K562 (cell line): ENCODE measurements at regions not wholly inside any gene's neighbourhood (a gene's known extent, or its start where the extent isn't known, plus 50 kb on each side); places are given as distances from the start of the nearest gene placed in this dataset.

ENCODE experiments used
- ATAC-seq: fragments of 200-7000 bp; cut with Tn5 transposase; 3 replicates; pipeline ENCODE4 v1.9.1; 2020; ENCODE audit warnings: moderate library complexity
- BruUV-seq: library from RNA; stranded (reverse); fragments of 400-500 nt; replicated peaks from 2 replicates; lab custom pipeline; 2021; lab: Mats Ljungman, UMichigan
- CTCF ChIA-PET: fragments of 300-600 bp; formaldehyde crosslinking; extraction: SDS; loops from one replicate; lab custom pipeline; 2021; ENCODE audit warnings: low intra/inter-chr PET ratio; lab: Yijun Ruan, JAX
- POLR2A ChIA-PET: fragments of 300-600, 350-650 bp; sonication (Branson Sonifier 250); formaldehyde crosslinking; extraction: SDS; loops from one replicate; lab custom pipeline; 2021; ENCODE audit warnings: antibody characterized with exemption, inconsistent platforms; lab: Yijun Ruan, JAX
- DNase-seq, 4 experiments: peaks; one replicate each; pipeline versions ENCODE4 v3.0.0 to v3.0.0-alpha.2; 2011 to 2018; ENCODE audit warnings: low spot score in 3 of 4, mixed read lengths in 3 of 4; ENCODE audit errors: extremely low read depth in 1 of 4
- FAIRE-seq: peaks from 2 replicates; lab custom pipeline; 2011; peaks lifted over from hg19 to GRCh38; lab: Jason Lieb, UNC
- H2AFZ ChIP-seq: 2 replicates; pipeline ENCODE4 v1.6.0; 2011; ENCODE audit warnings: low read depth, low read length, control low read depth, inconsistent platforms
- H3K27ac ChIP-seq: fragments of 200-600 bp; 3 replicates; pipeline ENCODE4 v1.8.0; 2011; ENCODE audit warnings: low read depth, mild to moderate bottlenecking, control low read depth, inconsistent platforms, low read length, moderate library complexity, mixed read lengths; ENCODE audit errors: extremely low read depth
- H3K27me3 ChIP-seq, 2 experiments: fragments of 300-600 bp in 1 of 2; 2 replicates in 1 of 2; 3 replicates in 1 of 2; pipeline versions ENCODE4 v1.6.0 to v1.8.0; 2011; ENCODE audit warnings: inconsistent platforms in 2 of 2, low read length in 2 of 2, mild to moderate bottlenecking in 1 of 2, mixed read lengths in 1 of 2, moderate library complexity in 1 of 2; ENCODE audit not compliant: control insufficient read depth in 2 of 2, insufficient read depth in 2 of 2
- H3K36me3 ChIP-seq: fragments of 300-600 bp; 3 replicates; pipeline ENCODE4 v1.8.0; 2011; ENCODE audit warnings: mild to moderate bottlenecking, low read length, inconsistent platforms; ENCODE audit not compliant: control insufficient read depth, insufficient read depth
- H3K4me1 ChIP-seq, 2 experiments: fragments of 200-600 bp in 1 of 2; replicated peaks in 1 of 2; 2 replicates in 1 of 2; 3 replicates in 1 of 2; pipeline versions ENCODE4 v1.5.1 to v1.8.0; 2011; ENCODE audit warnings: inconsistent platforms in 2 of 2, low read length in 2 of 2, mild to moderate bottlenecking in 1 of 2, mixed read lengths in 1 of 2, moderate library complexity in 1 of 2; ENCODE audit not compliant: control insufficient read depth in 2 of 2, insufficient read depth in 2 of 2
- H3K4me2 ChIP-seq: 2 replicates; pipeline ENCODE4 v1.6.1; 2011; ENCODE audit warnings: low read length, control low read depth, inconsistent platforms, mixed read lengths; ENCODE audit not compliant: insufficient read depth
- H3K4me3 ChIP-seq: fragments of 200-600 bp; sonication (generic), shearing (Covaris generic); 2 replicates; pipeline ENCODE4 v1.5.1; 2016; ENCODE audit warnings: control low read depth, inconsistent platforms
- H3K79me2 ChIP-seq: fragments of 200-600 bp; 3 replicates; pipeline ENCODE4 v1.8.0; 2011; ENCODE audit warnings: low read length, inconsistent platforms; ENCODE audit not compliant: control insufficient read depth, insufficient read depth
- H3K9ac ChIP-seq, 2 experiments: 2 replicates each; pipeline versions ENCODE4 v1.6.0 to v1.6.1; 2011; ENCODE audit warnings: low read depth in 2 of 2, low read length in 2 of 2, control low read depth in 1 of 2, inconsistent platforms in 1 of 2, mild to moderate bottlenecking in 1 of 2, mixed read lengths in 1 of 2; ENCODE audit not compliant: insufficient read depth in 1 of 2
- H3K9me1 ChIP-seq: one replicate; pipeline ENCODE4 v1.6.0; 2011; ENCODE audit warnings: inconsistent platforms, mild to moderate bottlenecking, low read length, moderate library complexity; ENCODE audit not compliant: control insufficient read depth, insufficient read depth
- H3K9me3 ChIP-seq: replicated peaks from 2 replicates; pipeline ENCODE4 v1.5.1; 2011; ENCODE audit warnings: low read depth, low read length, inconsistent platforms; ENCODE audit not compliant: control insufficient read depth, insufficient read depth
- H4K20me1 ChIP-seq: replicated peaks from 2 replicates; pipeline ENCODE4 v1.6.1; 2011; ENCODE audit warnings: low read length, inconsistent platforms, mixed read lengths; ENCODE audit not compliant: control insufficient read depth, insufficient read depth
- JUND ChIP-seq, 2 experiments: IDR thresholded peaks; 2 replicates in 1 of 2; 3 replicates in 1 of 2; pipeline ENCODE4 v1.6.1; 2011; ENCODE audit warnings: borderline replicate concordance in 2 of 2, low read depth in 2 of 2, low read length in 2 of 2, improper control_type of control experiment in 1 of 2, missing biosample characterization in 1 of 2, missing genetic modification characterization in 1 of 2, missing genetic modification reagents in 1 of 2
- TFE3 ChIP-seq: fragments of 450-650 bp; formaldehyde crosslinking; IDR thresholded peaks from 2 replicates; pipeline ENCODE4 v1.4.0; 2020; ENCODE audit warnings: mild to moderate bottlenecking, mixed read lengths
- WGBS: fragments of 100-300 bp; shearing (Covaris generic); methylation state at CpG from one replicate; pipeline ENCODE4 v1.1.6; 2016; ENCODE audit warnings: low coverage, mixed read lengths; ENCODE audit not compliant: insufficient coverage; ENCODE audit errors: missing lambda C conversion rate; 5-methylcytosine and 5-hydroxymethylcytosine counted together
- in situ Hi-C: fragments of 300-500 bp; cut with MboI; formaldehyde crosslinking; loops from 4 replicates; pipeline ENCODE4 v1.15.0; 2018; ENCODE audit warnings: inconsistent platforms, mixed read lengths
- intact Hi-C: fragments of 100-400 bp; cut with micrococcal nuclease; formaldehyde crosslinking; loops from 2 replicates; pipeline ENCODE4 v1.14.2; 2022

GRCh38 chr2:53467467-53468180, 300.0 kb upstream of the CHAC2 start:
- no TSS peak for BruUV-seq
- no peak overlapping the region for H3K4me3 ChIP-seq
- H3K4me1 ChIP-seq, result no peaks in the 10 kb centered on the region
- H2AFZ ChIP-seq, result no peak overlapping the region
- intact Hi-C loops (no loop called here), in situ Hi-C loops (no loop called here)
- H3K27ac ChIP-seq, result no peak overlapping the region
- H3K27me3 ChIP-seq, result no peaks in the 10 kb centered on the region
- DNase-seq (no peak), ATAC-seq (no peak), FAIRE-seq (no peak)
- no peaks in the 10 kb centered on the region for H3K36me3 ChIP-seq
- H3K9me3 ChIP-seq, result no peaks in the 10 kb centered on the region
- ChIA-PET CTCF (no interaction called here), POLR2A (interaction anchor here (0.6 kb wide), 1 partner anchor 417 kb away, joined by 3 read pairs; no protein-coding TSS in a partner anchor)
- no peaks in the 10 kb centered on the region for H4K20me1 ChIP-seq
- no peak overlapping the region for H3K4me2 ChIP-seq
- H3K9me1 ChIP-seq, result no peaks in the 10 kb centered on the region
- H3K9ac ChIP-seq, result no peak overlapping the region
- no peaks in the 10 kb centered on the region for H3K79me2 ChIP-seq
- peak; percentile 80 for TF ChIP-seq TFE3
- no peak for TF ChIP-seq JUND (IDR thresholded peaks at IDR 0.05; ENCODE audit: borderline replicate concordance, low read depth, low read length)
- TF ChIP-seq JUND (tag; IDR thresholded peaks at IDR 0.05; ENCODE audit: borderline replicate concordance, low read depth, low read length), result no peak
- 0% methylated on average over 4 of the region's 4 CpGs for WGBS
